ENCODE measurements at regions not wholly inside any gene's neighbourhood (a gene's known extent, or its start where the extent isn't known, plus 50 kb on each side); places are given as distances from the start of the nearest gene placed in this dataset.

DNA sequence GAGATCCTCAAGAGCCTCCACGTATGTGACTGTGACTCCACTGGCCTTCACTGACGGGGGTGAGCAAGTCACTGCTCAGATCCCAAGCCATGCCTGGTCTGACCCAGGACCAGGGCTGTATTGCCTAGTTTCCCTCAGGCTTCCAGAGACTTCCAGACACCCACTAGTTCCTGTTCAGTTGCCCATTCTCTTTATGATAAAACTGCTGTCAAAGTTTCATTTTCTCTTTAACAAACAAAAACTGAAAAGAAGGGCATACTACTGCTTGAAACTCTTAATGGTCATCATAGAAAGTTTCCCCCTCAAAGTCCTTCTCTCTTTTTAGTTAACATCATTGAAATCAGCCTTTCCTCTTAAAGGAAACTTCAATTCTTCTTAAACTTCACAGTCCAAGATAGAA is 105.7 kb upstream of the GHR start:
- TF ChIP-seq, protein P1, sequence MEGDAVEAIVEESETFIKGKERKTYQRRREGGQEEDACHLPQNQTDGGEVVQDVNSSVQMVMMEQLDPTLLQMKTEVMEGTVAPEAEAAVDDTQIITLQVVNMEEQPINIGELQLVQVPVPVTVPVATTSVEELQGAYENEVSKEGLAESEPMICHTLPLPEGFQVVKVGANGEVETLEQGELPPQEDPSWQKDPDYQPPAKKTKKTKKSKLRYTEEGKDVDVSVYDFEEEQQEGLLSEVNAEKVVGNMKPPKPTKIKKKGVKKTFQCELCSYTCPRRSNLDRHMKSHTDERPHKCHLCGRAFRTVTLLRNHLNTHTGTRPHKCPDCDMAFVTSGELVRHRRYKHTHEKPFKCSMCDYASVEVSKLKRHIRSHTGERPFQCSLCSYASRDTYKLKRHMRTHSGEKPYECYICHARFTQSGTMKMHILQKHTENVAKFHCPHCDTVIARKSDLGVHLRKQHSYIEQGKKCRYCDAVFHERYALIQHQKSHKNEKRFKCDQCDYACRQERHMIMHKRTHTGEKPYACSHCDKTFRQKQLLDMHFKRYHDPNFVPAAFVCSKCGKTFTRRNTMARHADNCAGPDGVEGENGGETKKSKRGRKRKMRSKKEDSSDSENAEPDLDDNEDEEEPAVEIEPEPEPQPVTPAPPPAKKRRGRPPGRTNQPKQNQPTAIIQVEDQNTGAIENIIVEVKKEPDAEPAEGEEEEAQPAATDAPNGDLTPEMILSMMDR (IDR thresholded peaks at IDR 0.05; ENCODE audit: low read length): no peak
- TF ChIP-seq EZH2 (optimal IDR thresholded peaks at IDR 0.05; ENCODE audit: low read depth, low read length): no peak
